ENCODE measurements at regions not wholly inside any gene's neighbourhood (a gene's known extent, or its start where the extent isn't known, plus 50 kb on each side); places are given as distances from the start of the nearest gene placed in this dataset.
"Not testable (repeated sequence)": the region's sequence is repeated elsewhere in the genome, so short reads cannot be mapped to it uniquely, and the experiment has no call there.

GRCh38 chr18:11497585-11497984 lies 111.8 kb upstream of the SLC35G4 start:
- Histone ChIP-seq H3K9me3 (ENCODE audit: control insufficient read depth in 5 of 5, low read length in 5 of 5) (no peaks in the 10 kb centered on the region), H3K4me3 (ENCODE audit: low read depth in 1 of 5, low read length in 5 of 5) (no peak overlapping the region), H3K27ac (ENCODE audit: low read depth, low read length) (no peak overlapping the region), H3K9ac (ENCODE audit: low read length in 5 of 5) (no peak overlapping the region), H3K36me3 (ENCODE audit: control insufficient read depth in 5 of 5, insufficient read depth in 5 of 5, low read length in 5 of 5) (no peaks in the 10 kb centered on the region), H3K27me3 (ENCODE audit: control insufficient read depth in 5 of 5, insufficient read depth in 4 of 5, low read length in 5 of 5) (no peaks in the 10 kb centered on the region), H3K4me1 (ENCODE audit: control insufficient read depth in 5 of 5, insufficient read depth in 5 of 5, low read length in 5 of 5) (peaks cover 0 to 3% (median 0%) of the 10 kb centered on the region in 5 donors)

GRCh38 chr18:11496526-11497172 lies 112.7 kb upstream of the SLC35G4 start:
- Histone ChIP-seq H3K27ac (ENCODE audit: low read depth, low read length) (no peak overlapping the region), H3K4me3 (ENCODE audit: low read depth in 1 of 5, low read length in 5 of 5) (no peak overlapping the region), H3K9ac (ENCODE audit: low read length in 5 of 5) (no peak overlapping the region), H3K27me3 (ENCODE audit: control insufficient read depth in 5 of 5, insufficient read depth in 4 of 5, low read length in 5 of 5) (no peaks in the 10 kb centered on the region), H3K9me3 (ENCODE audit: control insufficient read depth in 5 of 5, low read length in 5 of 5) (no peaks in the 10 kb centered on the region), H3K4me1 (ENCODE audit: control insufficient read depth in 5 of 5, insufficient read depth in 5 of 5, low read length in 5 of 5) (peaks cover 0 to 3% (median 0%) of the 10 kb centered on the region in 5 donors), H3K36me3 (ENCODE audit: control insufficient read depth in 5 of 5, insufficient read depth in 5 of 5, low read length in 5 of 5) (no peaks in the 10 kb centered on the region)

GRCh38 chr18:11495441-11495840 lies 114.0 kb upstream of the SLC35G4 start:
- Histone ChIP-seq H3K4me3 (ENCODE audit: low read depth in 1 of 5, low read length in 5 of 5) (no peak overlapping the region), H3K9ac (ENCODE audit: low read length in 5 of 5) (no peak overlapping the region), H3K27me3 (ENCODE audit: control insufficient read depth in 5 of 5, insufficient read depth in 4 of 5, low read length in 5 of 5) (no peaks in the 10 kb centered on the region), H3K4me1 (ENCODE audit: control insufficient read depth in 5 of 5, insufficient read depth in 5 of 5, low read length in 5 of 5) (peaks cover 0 to 3% (median 0%) of the 10 kb centered on the region in 5 donors), H3K9me3 (ENCODE audit: control insufficient read depth in 5 of 5, low read length in 5 of 5) (no peaks in the 10 kb centered on the region), H3K36me3 (ENCODE audit: control insufficient read depth in 5 of 5, insufficient read depth in 5 of 5, low read length in 5 of 5) (no peaks in the 10 kb centered on the region), H3K27ac (ENCODE audit: low read depth, low read length) (no peak overlapping the region)

- H3K27ac ChIP-seq (ENCODE audit: low read depth, low read length) = no peak overlapping the region
- H3K9ac ChIP-seq (ENCODE audit: low read length in 5 of 5) = no peak overlapping the region
- no peak overlapping the region for H3K4me3 ChIP-seq (ENCODE audit: low read depth in 1 of 5, low read length in 5 of 5)
- peaks cover 0 to 3% (median 0%) of the 10 kb centered on the region in 5 donors for H3K4me1 ChIP-seq (ENCODE audit: control insufficient read depth in 5 of 5, insufficient read depth in 5 of 5, low read length in 5 of 5)
- no peaks in the 10 kb centered on the region for H3K27me3 ChIP-seq (ENCODE audit: control insufficient read depth in 5 of 5, insufficient read depth in 4 of 5, low read length in 5 of 5)
- H3K36me3 ChIP-seq (ENCODE audit: control insufficient read depth in 5 of 5, insufficient read depth in 5 of 5, low read length in 5 of 5) = no peaks in the 10 kb centered on the region
- H3K9me3 ChIP-seq (ENCODE audit: control insufficient read depth in 5 of 5, low read length in 5 of 5) = no peaks in the 10 kb centered on the region
Measured at GRCh38 chr18:11494107-11494506, 115.3 kb upstream of the SLC35G4 start.

GRCh38 chr18:11489266-11489899 lies 120.0 kb upstream of the SLC35G4 start:
- Histone ChIP-seq H3K4me3 (ENCODE audit: low read depth in 1 of 5, low read length in 5 of 5) (no peak overlapping the region), H3K9ac (ENCODE audit: low read length in 5 of 5) (no peak overlapping the region), H3K4me1 (ENCODE audit: control insufficient read depth in 5 of 5, insufficient read depth in 5 of 5, low read length in 5 of 5) (no peaks in the 10 kb centered on the region), H3K9me3 (ENCODE audit: control insufficient read depth in 5 of 5, low read length in 5 of 5) (peaks cover 0 to 4% (median 0%) of the 10 kb centered on the region in 5 donors), H3K27ac (ENCODE audit: low read depth, low read length) (no peak overlapping the region), H3K27me3 (ENCODE audit: control insufficient read depth in 5 of 5, insufficient read depth in 4 of 5, low read length in 5 of 5) (no peaks in the 10 kb centered on the region), H3K36me3 (ENCODE audit: control insufficient read depth in 5 of 5, insufficient read depth in 5 of 5, low read length in 5 of 5) (no peaks in the 10 kb centered on the region)

GRCh38 chr18:11488175-11488574 lies 121.2 kb upstream of the SLC35G4 start:
- H3K4me3 ChIP-seq (ENCODE audit: low read depth in 1 of 5, low read length in 5 of 5) = no peak overlapping the region

GRCh38 chr18:11487390-11487789 lies 122.0 kb upstream of the SLC35G4 start:
- Histone ChIP-seq H3K4me1 (ENCODE audit: control insufficient read depth in 5 of 5, insufficient read depth in 5 of 5, low read length in 5 of 5) (no peaks in the 10 kb centered on the region), H3K9ac (ENCODE audit: low read length in 5 of 5) (no peak overlapping the region), H3K27me3 (ENCODE audit: control insufficient read depth in 5 of 5, insufficient read depth in 4 of 5, low read length in 5 of 5) (no peaks in the 10 kb centered on the region), H3K4me3 (ENCODE audit: low read depth in 1 of 5, low read length in 5 of 5) (no peak overlapping the region), H3K27ac (ENCODE audit: low read depth, low read length) (no peak overlapping the region), H3K36me3 (ENCODE audit: control insufficient read depth in 5 of 5, insufficient read depth in 5 of 5, low read length in 5 of 5) (no peaks in the 10 kb centered on the region), H3K9me3 (ENCODE audit: control insufficient read depth in 5 of 5, low read length in 5 of 5) (peaks cover 0 to 4% (median 0%) of the 10 kb centered on the region in 5 donors)

More at GRCh38 chr18:11488175-11488574, 121.2 kb upstream of the SLC35G4 start:
- H3K27me3 ChIP-seq (ENCODE audit: control insufficient read depth in 5 of 5, insufficient read depth in 4 of 5, low read length in 5 of 5) = no peaks in the 10 kb centered on the region
- peaks cover 0 to 4% (median 0%) of the 10 kb centered on the region in 5 donors for H3K9me3 ChIP-seq (ENCODE audit: control insufficient read depth in 5 of 5, low read length in 5 of 5)
- H3K4me1 ChIP-seq (ENCODE audit: control insufficient read depth in 5 of 5, insufficient read depth in 5 of 5, low read length in 5 of 5) = no peaks in the 10 kb centered on the region
- H3K36me3 ChIP-seq (ENCODE audit: control insufficient read depth in 5 of 5, insufficient read depth in 5 of 5, low read length in 5 of 5) = no peaks in the 10 kb centered on the region
- no peak overlapping the region for H3K9ac ChIP-seq (ENCODE audit: low read length in 5 of 5)
- H3K27ac ChIP-seq (ENCODE audit: low read depth, low read length) = no peak overlapping the region

GRCh38 chr18:11482271-11482670 lies 127.1 kb upstream of the SLC35G4 start:
- H3K9ac ChIP-seq (ENCODE audit: low read length in 5 of 5) = no peak overlapping the region
- H3K4me1 ChIP-seq (ENCODE audit: control insufficient read depth in 5 of 5, insufficient read depth in 5 of 5, low read length in 5 of 5) = no peaks in the 10 kb centered on the region
- H3K9me3 ChIP-seq (ENCODE audit: control insufficient read depth in 5 of 5, low read length in 5 of 5) = peaks cover 0 to 3% (median 0%) of the 10 kb centered on the region in 5 donors
- no peak overlapping the region for H3K27ac ChIP-seq (ENCODE audit: low read depth, low read length)
- H3K27me3 ChIP-seq (ENCODE audit: control insufficient read depth in 5 of 5, insufficient read depth in 4 of 5, low read length in 5 of 5) = no peaks in the 10 kb centered on the region
- no peak overlapping the region for H3K4me3 ChIP-seq (ENCODE audit: low read depth in 1 of 5, low read length in 5 of 5)
- no peaks in the 10 kb centered on the region for H3K36me3 ChIP-seq (ENCODE audit: control insufficient read depth in 5 of 5, insufficient read depth in 5 of 5, low read length in 5 of 5)

GRCh38 chr18:11480692-11481091 lies 128.7 kb upstream of the SLC35G4 start:
- Histone ChIP-seq H3K36me3 (ENCODE audit: control insufficient read depth in 5 of 5, insufficient read depth in 5 of 5, low read length in 5 of 5) (no peaks in the 10 kb centered on the region), H3K27ac (ENCODE audit: low read depth, low read length) (no peak overlapping the region), H3K27me3 (ENCODE audit: control insufficient read depth in 5 of 5, insufficient read depth in 4 of 5, low read length in 5 of 5) (no peaks in the 10 kb centered on the region), H3K9ac (ENCODE audit: low read length in 5 of 5) (no peak overlapping the region), H3K9me3 (ENCODE audit: control insufficient read depth in 5 of 5, low read length in 5 of 5) (no peaks in the 10 kb centered on the region), H3K4me3 (ENCODE audit: low read depth in 1 of 5, low read length in 5 of 5) (no peak overlapping the region), H3K4me1 (ENCODE audit: control insufficient read depth in 5 of 5, insufficient read depth in 5 of 5, low read length in 5 of 5) (no peaks in the 10 kb centered on the region)

- H3K9ac ChIP-seq (ENCODE audit: low read length in 5 of 5); H3K4me3 ChIP-seq (ENCODE audit: low read depth in 1 of 5, low read length in 5 of 5); H3K4me1 ChIP-seq (ENCODE audit: control insufficient read depth in 5 of 5, insufficient read depth in 5 of 5, low read length in 5 of 5); H3K27ac ChIP-seq (ENCODE audit: low read depth, low read length); H3K27me3 ChIP-seq (ENCODE audit: control insufficient read depth in 5 of 5, insufficient read depth in 4 of 5, low read length in 5 of 5); H3K36me3 ChIP-seq (ENCODE audit: control insufficient read depth in 5 of 5, insufficient read depth in 5 of 5, low read length in 5 of 5); H3K9me3 ChIP-seq (ENCODE audit: control insufficient read depth in 5 of 5, low read length in 5 of 5): not testable (repeated sequence)
Measured at GRCh38 chr18:11479031-11479430, 130.4 kb upstream of the SLC35G4 start.

All from subcutaneous abdominal adipose tissue (tissue), 5 donors.